Heart left ventricle (tissue), 13 donors: ENCODE measurements at regions not wholly inside any gene's neighbourhood (a gene's known extent, or its start where the extent isn't known, plus 50 kb on each side); places are given as distances from the start of the nearest gene placed in this dataset.

Experiments used
- POLR2A ChIP-seq, 2 donors: fragments of 450-650 bp; IDR thresholded peaks; one replicate each; pipeline ENCODE4 v1.6.1; 2017; ENCODE audit warnings: antibody characterized with exemption in 2 of 2, mild to moderate bottlenecking in 2 of 2, moderate library complexity in 2 of 2
- TF ChIP-seq, protein P1 (sequence below), 12 donors: fragments of 200-600 bp; sonication (generic) in 4 of 12; IDR thresholded peaks; one replicate each; pipeline versions ENCODE4 v1.5.0 to v1.8.0; 2018 to 2022; ENCODE audit warnings: antibody characterized with exemption in 12 of 12, mild to moderate bottlenecking in 5 of 12
- donor health status: ischemic (EF 13 %, LVEDD 7.1; RV severe dilation, severe dysfunction).
- donor health status: DM: no; HTN: yes; CAD: no.
- donor health status: DM: no; HTN: no; CAD: no.
- donor health status: ischemic (EF 25% LVEDD 6.9; RV normal size, moderate dysfunction).
- donor health status: ischemic (EF 25% LVEDD 5.7; RV mildly dilated, moderate dysfunction).
- donor health status: ischemic (EF 35%, LVEDD 5.7; RV mildly dilated, moderate dysfunction).
- donor health status: nonischemic (EF 11% LVEDD 7.7; RV severe dilation, severe dysfunction).
- donor health status: DM: yes; HTN: yes; CAD: no.
- donor health status: PGD.
- donor health status: ischemic (EF 29% LVEDD 5.4; RV normal size, mild dysfunction).
- donor health status: nonischemic (EF 23%, LVEDD 6.1; RV moderate dilation, normal function).

DNA sequence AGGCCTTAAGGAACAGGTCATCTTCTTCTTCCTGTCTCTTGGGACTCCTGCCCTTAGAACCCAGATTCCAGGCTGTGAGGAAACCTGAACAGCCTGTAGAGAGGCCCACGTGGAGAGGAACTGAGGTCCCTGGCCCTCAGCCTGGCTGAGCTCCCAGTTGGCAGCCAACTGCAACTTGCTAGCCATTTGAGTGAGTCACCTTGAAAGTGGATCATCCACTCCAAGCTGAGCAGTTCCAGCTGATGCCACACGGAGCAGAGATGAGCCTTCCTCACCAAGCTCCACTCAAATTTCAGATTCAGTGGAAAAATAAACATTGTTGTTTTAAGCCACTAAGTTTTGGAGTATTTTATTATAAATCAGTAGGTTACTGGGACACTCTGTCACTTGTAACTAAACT is 392.5 kb downstream of the BCOR start:
- TF ChIP-seq, protein P1, sequence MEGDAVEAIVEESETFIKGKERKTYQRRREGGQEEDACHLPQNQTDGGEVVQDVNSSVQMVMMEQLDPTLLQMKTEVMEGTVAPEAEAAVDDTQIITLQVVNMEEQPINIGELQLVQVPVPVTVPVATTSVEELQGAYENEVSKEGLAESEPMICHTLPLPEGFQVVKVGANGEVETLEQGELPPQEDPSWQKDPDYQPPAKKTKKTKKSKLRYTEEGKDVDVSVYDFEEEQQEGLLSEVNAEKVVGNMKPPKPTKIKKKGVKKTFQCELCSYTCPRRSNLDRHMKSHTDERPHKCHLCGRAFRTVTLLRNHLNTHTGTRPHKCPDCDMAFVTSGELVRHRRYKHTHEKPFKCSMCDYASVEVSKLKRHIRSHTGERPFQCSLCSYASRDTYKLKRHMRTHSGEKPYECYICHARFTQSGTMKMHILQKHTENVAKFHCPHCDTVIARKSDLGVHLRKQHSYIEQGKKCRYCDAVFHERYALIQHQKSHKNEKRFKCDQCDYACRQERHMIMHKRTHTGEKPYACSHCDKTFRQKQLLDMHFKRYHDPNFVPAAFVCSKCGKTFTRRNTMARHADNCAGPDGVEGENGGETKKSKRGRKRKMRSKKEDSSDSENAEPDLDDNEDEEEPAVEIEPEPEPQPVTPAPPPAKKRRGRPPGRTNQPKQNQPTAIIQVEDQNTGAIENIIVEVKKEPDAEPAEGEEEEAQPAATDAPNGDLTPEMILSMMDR (IDR thresholded peaks at IDR 0.05), result peak in 8 of 12 donors; percentile 21 to 58 (median 33)
- TF ChIP-seq POLR2A (IDR thresholded peaks at IDR 0.05), result no peak
